ENCODE measurements at regions not wholly inside any gene's neighbourhood (a gene's known extent, or its start where the extent isn't known, plus 50 kb on each side); places are given as distances from the start of the nearest gene placed in this dataset.

DNA sequence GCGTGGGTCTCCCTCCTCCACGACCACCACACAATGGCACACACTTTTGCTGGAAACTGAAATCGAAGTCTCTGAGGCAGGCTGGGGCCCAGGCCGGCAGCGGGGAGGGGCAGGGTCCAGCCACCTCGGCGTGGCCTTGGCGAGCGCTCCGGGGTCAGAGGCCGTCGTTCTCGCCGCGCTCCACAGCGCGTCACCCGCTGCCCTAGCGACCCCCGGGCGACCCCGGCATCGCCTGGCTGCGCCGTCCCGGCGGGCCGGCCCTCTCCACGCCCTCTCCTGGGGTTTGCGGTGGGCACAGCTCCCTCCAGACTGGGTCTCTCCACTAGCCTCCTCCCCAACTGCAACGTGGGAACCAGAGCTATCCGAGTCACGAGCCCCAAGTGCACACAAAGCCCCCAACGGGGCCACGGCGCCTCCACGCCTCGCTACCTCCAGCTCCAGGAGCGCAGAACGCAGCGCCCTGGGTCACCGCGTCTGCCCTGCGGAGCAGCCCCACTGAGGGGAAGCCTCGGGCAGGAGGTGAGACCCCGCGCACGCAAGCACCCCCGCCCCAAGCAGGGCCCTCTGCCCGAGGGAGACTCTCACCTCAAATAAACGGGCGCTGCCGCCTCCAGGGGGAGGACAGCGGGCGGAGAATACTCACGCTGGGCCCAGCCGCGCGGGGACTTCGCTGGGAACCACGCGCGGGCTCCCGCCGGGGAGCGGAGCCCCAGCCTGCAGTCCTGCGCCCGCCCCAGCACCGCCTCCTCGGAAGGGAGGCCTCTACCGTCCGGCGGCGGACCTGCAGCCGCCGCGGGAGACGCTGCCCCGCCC, 134.0 kb upstream of the BARHL2 start:
- ATAC-seq (peak; percentile 99), DNase-seq (peak; percentile 83 to 92 (median 85))
- Histone ChIP-seq H3K4me3 (peak overlapping the region; percentile 32), H3K36me3 (ENCODE audit: low read depth) (no peaks in the 10 kb centered on the region), H3K4me1 (ENCODE audit: low read depth) (peaks cover 2% of the 10 kb centered on the region), H3K9me3 (no peaks in the 10 kb centered on the region)
- intact Hi-C loops (cut with DNase I, micrococcal nuclease), result no loop called here
- TF ChIP-seq, protein P1, sequence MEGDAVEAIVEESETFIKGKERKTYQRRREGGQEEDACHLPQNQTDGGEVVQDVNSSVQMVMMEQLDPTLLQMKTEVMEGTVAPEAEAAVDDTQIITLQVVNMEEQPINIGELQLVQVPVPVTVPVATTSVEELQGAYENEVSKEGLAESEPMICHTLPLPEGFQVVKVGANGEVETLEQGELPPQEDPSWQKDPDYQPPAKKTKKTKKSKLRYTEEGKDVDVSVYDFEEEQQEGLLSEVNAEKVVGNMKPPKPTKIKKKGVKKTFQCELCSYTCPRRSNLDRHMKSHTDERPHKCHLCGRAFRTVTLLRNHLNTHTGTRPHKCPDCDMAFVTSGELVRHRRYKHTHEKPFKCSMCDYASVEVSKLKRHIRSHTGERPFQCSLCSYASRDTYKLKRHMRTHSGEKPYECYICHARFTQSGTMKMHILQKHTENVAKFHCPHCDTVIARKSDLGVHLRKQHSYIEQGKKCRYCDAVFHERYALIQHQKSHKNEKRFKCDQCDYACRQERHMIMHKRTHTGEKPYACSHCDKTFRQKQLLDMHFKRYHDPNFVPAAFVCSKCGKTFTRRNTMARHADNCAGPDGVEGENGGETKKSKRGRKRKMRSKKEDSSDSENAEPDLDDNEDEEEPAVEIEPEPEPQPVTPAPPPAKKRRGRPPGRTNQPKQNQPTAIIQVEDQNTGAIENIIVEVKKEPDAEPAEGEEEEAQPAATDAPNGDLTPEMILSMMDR (IDR thresholded peaks at IDR 0.05), result peak; percentile 91

DNA sequence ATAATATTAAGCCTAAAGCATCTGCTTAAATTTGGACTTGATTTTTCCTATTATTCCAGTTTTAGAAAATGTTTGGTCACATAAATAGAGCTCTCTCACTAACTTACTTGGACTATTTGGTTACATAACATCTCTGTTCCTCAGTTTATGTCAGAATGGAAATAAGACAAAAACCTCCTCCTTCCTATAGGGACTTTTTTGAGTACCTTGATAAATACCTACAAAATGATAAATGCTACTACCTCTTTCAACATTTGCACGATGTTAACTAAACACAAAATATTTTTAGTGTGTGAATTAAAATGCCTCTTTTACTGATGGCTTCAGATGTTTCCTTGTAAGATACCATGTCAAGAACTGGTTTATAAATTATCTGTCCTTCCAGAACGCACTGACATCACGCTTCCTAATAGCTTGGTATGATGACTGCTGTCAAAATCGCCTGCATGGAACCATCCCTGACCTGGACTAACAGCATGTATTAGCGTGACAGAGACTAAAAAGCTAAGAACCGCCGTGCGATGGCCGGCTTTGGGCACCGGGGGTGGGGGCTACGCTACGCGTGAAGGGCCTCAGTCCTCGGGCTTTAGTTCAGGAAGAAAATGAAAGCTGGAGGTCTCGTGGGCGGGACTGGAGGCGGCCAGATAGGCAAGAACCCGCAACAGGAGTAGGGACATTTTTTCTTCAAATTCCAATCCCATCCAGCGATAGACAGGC, 133.2 kb upstream of the BARHL2 start:
- DNase-seq (peak in 2 of 3 donors; percentile 35 to 39), ATAC-seq (peak; percentile 8)
- Histone ChIP-seq H3K4me1 (ENCODE audit: low read depth) (peaks cover 2% of the 10 kb centered on the region), H3K36me3 (ENCODE audit: low read depth) (no peaks in the 10 kb centered on the region), H3K9me3 (no peaks in the 10 kb centered on the region), H3K4me3 (peak overlapping the region; percentile 32)
- intact Hi-C loops (cut with DNase I, micrococcal nuclease), result no loop called here
- TF ChIP-seq, protein P1 (IDR thresholded peaks at IDR 0.05), result no peak

DNA sequence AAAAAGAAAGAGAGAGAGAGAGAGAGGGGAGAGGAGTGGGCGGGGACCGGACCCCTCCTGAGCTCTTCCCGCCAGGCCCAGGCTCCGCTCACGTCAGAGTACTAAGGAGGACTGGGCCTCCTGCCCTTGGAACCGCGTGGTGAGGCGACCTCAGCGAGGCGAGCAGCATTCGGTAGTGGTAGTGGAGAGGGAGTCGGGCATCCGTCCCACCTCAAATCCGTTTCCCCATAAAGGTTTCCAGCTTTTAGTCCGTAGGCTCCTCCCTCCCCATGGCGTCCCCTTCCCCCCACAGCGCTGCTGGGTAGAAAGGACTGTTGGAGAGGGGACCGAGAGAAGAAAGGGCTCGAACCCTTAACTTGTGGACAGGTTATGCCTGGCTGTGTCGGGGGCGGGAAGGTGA, 124.4 kb upstream of the BARHL2 start:
- DNase-seq (no peak), ATAC-seq (no peak)
- Histone ChIP-seq H3K9me3 (no peaks in the 10 kb centered on the region), H3K4me1 (ENCODE audit: low read depth) (no peaks in the 10 kb centered on the region), H3K4me3 (no peak overlapping the region), H3K36me3 (ENCODE audit: low read depth) (no peaks in the 10 kb centered on the region)
- TF ChIP-seq, protein P1 (IDR thresholded peaks at IDR 0.05), result no peak
- intact Hi-C loops (cut with DNase I, micrococcal nuclease), result no loop called here

DNA sequence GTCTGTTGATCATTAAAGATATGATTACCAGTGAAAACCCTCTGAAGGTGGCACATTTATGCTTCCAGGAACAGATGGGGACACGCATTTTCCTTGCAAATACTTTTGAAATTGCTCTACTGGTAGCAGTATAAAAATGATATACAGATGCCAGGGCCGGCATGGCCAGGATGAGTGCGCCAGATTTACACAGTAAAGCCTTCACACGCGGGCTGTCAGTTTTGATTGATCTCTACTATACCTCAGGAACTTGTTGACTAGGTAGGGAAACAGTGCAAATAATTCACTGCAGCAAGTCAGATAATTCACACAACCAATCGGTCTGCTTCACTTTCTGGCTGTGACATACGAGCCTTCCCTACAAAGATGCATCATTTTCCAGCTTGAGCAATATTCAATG, 123.2 kb upstream of the BARHL2 start:
- no peak for DNase-seq
- TF ChIP-seq, protein P1 (IDR thresholded peaks at IDR 0.05), result no peak
- Histone ChIP-seq H3K9me3 (no peaks in the 10 kb centered on the region), H3K4me3 (no peak overlapping the region), H3K4me1 (ENCODE audit: low read depth) (peaks cover 7% of the 10 kb centered on the region), H3K36me3 (ENCODE audit: low read depth) (no peaks in the 10 kb centered on the region)
- no peak for ATAC-seq
- intact Hi-C loops (cut with DNase I, micrococcal nuclease), result no loop called here

DNA sequence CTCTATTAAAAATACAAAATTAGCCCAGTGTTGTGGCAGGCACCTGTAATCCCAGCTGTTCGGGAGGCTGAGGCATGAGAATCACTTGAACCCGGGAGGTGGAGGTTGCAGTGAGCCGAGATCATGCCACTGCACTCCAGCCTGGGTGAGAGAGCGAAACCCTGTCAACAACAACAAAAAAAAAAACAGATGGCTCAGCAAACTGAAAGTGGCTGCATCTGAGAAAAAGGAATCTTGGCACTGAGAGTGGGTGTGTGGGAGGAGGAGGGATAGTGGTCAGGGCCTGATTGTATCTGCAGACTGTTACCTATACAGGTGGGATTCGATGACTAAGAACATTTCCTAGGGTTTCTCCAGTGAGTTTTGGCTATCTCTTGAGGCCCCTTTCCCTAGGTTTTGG, 122.2 kb upstream of the BARHL2 start:
- ATAC-seq (no peak), DNase-seq (no peak)
- H3K9me3 ChIP-seq, result no peaks in the 10 kb centered on the region
- TF ChIP-seq, protein P1 (IDR thresholded peaks at IDR 0.05), result no peak
- no peaks in the 10 kb centered on the region for H3K36me3 ChIP-seq (ENCODE audit: low read depth)
- no peak overlapping the region for H3K4me3 ChIP-seq
- peaks cover 7% of the 10 kb centered on the region for H3K4me1 ChIP-seq (ENCODE audit: low read depth)
- intact Hi-C loops (cut with DNase I, micrococcal nuclease), result loop anchor here in 1 of 2 donors (10.0 kb wide), 1 partner anchor 115 kb away; no protein-coding TSS in a partner anchor

All from mucosa of descending colon (tissue), 3 donors.